Glutamatergic neuron (in vitro differentiated cells): ENCODE measurements at regions not wholly inside any gene's neighbourhood (a gene's known extent, or its start where the extent isn't known, plus 50 kb on each side); places are given as distances from the start of the nearest gene placed in this dataset.

Source experiments
- DNase-seq: peaks from one replicate; pipeline ENCODE4 v3.0.0; 2022
- H3K27ac Mint-ChIP-seq: one replicate; pipeline ENCODE4 v1.8.0; 2020; ENCODE audit warnings: mild to moderate bottlenecking, mixed read lengths, inconsistent platforms; ENCODE audit not compliant: unreplicated experiment
- H3K27me3 Mint-ChIP-seq: one replicate; pipeline ENCODE4 v1.8.0; 2020; ENCODE audit warnings: mild to moderate bottlenecking, moderate library complexity, mixed read lengths, inconsistent platforms; ENCODE audit not compliant: unreplicated experiment
- H3K36me3 Mint-ChIP-seq: one replicate; pipeline ENCODE4 v1.8.0; 2020; ENCODE audit warnings: mild to moderate bottlenecking, mixed read lengths, inconsistent platforms; ENCODE audit not compliant: unreplicated experiment
- H3K4me1 Mint-ChIP-seq: one replicate; pipeline ENCODE4 v1.8.0; 2020; ENCODE audit warnings: mild to moderate bottlenecking, low read depth, mixed read lengths, inconsistent platforms; ENCODE audit not compliant: unreplicated experiment
- H3K4me3 Mint-ChIP-seq: one replicate; pipeline ENCODE4 v1.8.0; 2020; ENCODE audit warnings: mild to moderate bottlenecking, mixed read lengths, inconsistent platforms; ENCODE audit not compliant: unreplicated experiment
- H3K9me3 Mint-ChIP-seq: one replicate; pipeline ENCODE4 v1.8.0; 2020; ENCODE audit warnings: mild to moderate bottlenecking, moderate library complexity, mixed read lengths, inconsistent platforms; ENCODE audit not compliant: unreplicated experiment
- CTCF ChIP-seq: fragments of 200-600 bp; sonication (generic); IDR thresholded peaks from one replicate; pipeline ENCODE4 v1.5.0; 2021; ENCODE audit not compliant: partially characterized antibody, unreplicated experiment

- Mint-ChIP-seq H3K9me3 (no peaks in the 10 kb centered on the region), H3K4me3 (no peak overlapping the region), H3K27me3 (no peaks in the 10 kb centered on the region), H3K27ac (no peak overlapping the region), H3K36me3 (no peaks in the 10 kb centered on the region), H3K4me1 (no peaks in the 10 kb centered on the region)
- no peak for DNase-seq
- TF ChIP-seq CTCF: no peak
These were observed 869.7 kb downstream of the OTOL1 start for GRCh38 chr3:162366166-162366766.

- no peak for TF ChIP-seq CTCF
- no peaks in the 10 kb centered on the region for H3K9me3 Mint-ChIP-seq
- no peak overlapping the region for H3K27ac Mint-ChIP-seq
- DNase-seq: no peak
- H3K4me1 Mint-ChIP-seq: no peaks in the 10 kb centered on the region
- H3K4me3 Mint-ChIP-seq: no peak overlapping the region
- no peaks in the 10 kb centered on the region for H3K36me3 Mint-ChIP-seq
- no peaks in the 10 kb centered on the region for H3K27me3 Mint-ChIP-seq
These were observed 871.0 kb downstream of the OTOL1 start for GRCh38 chr3:162367429-162368260.

- Mint-ChIP-seq H3K9me3 (no peaks in the 10 kb centered on the region), H3K36me3 (no peaks in the 10 kb centered on the region), H3K4me1 (no peaks in the 10 kb centered on the region), H3K27me3 (no peaks in the 10 kb centered on the region), H3K4me3 (no peak overlapping the region), H3K27ac (no peak overlapping the region)
- TF ChIP-seq CTCF: no peak
- DNase-seq: no peak
These were observed 871.8 kb downstream of the OTOL1 start for GRCh38 chr3:162368417-162368816.

- H3K27me3 Mint-ChIP-seq: no peaks in the 10 kb centered on the region
- no peaks in the 10 kb centered on the region for H3K4me1 Mint-ChIP-seq
- no peak overlapping the region for H3K27ac Mint-ChIP-seq
- DNase-seq: no peak
- no peak overlapping the region for H3K4me3 Mint-ChIP-seq
- no peaks in the 10 kb centered on the region for H3K9me3 Mint-ChIP-seq
- H3K36me3 Mint-ChIP-seq: no peaks in the 10 kb centered on the region
- no peak for TF ChIP-seq CTCF
These were observed 872.7 kb downstream of the OTOL1 start for GRCh38 chr3:162369306-162369705.

- no peak for TF ChIP-seq CTCF
- H3K9me3 Mint-ChIP-seq: no peaks in the 10 kb centered on the region
- no peaks in the 10 kb centered on the region for H3K36me3 Mint-ChIP-seq
- no peaks in the 10 kb centered on the region for H3K27me3 Mint-ChIP-seq
- DNase-seq: no peak
- no peak overlapping the region for H3K27ac Mint-ChIP-seq
- no peak overlapping the region for H3K4me3 Mint-ChIP-seq
- no peaks in the 10 kb centered on the region for H3K4me1 Mint-ChIP-seq
These were observed 873.5 kb downstream of the OTOL1 start for GRCh38 chr3:162370141-162370540.
